Trophoblast cell (in vitro differentiated cells and primary cell): ENCODE measurements at regions not wholly inside any gene's neighbourhood (a gene's known extent, or its start where the extent isn't known, plus 50 kb on each side); places are given as distances from the start of the nearest gene placed in this dataset.

Experiments used
- DNase-seq, 2 donors: peaks; one replicate each; pipeline ENCODE4 v3.0.0-alpha.2; 2016
- H2AFZ ChIP-seq: 2 replicates; pipeline ENCODE4 v1.6.1; 2013; ENCODE audit warnings: low read length, moderate library complexity, mild to moderate bottlenecking; ENCODE audit not compliant: insufficient read depth, poor library complexity
- H2AK5ac ChIP-seq: 2 replicates; pipeline ENCODE4 v1.6.1; 2013; ENCODE audit warnings: mild to moderate bottlenecking, low read length
- H2BK120ac ChIP-seq: 2 replicates; pipeline ENCODE4 v1.6.1; 2013; ENCODE audit warnings: low read length, mild to moderate bottlenecking, moderate library complexity; ENCODE audit not compliant: insufficient read depth, poor library complexity
- H2BK12ac ChIP-seq: 2 replicates; pipeline ENCODE4 v1.6.1; 2013; ENCODE audit warnings: mild to moderate bottlenecking, low read length, moderate library complexity
- H2BK5ac ChIP-seq: 2 replicates; pipeline ENCODE4 v1.6.1; 2013; ENCODE audit warnings: low read length, low read depth, moderate library complexity, mild to moderate bottlenecking; ENCODE audit not compliant: poor library complexity
- H3K14ac ChIP-seq: 2 replicates; pipeline ENCODE4 v1.6.1; 2013; ENCODE audit warnings: mild to moderate bottlenecking, low read length
- H3K18ac ChIP-seq: 2 replicates; pipeline ENCODE4 v1.6.1; 2013; ENCODE audit warnings: mild to moderate bottlenecking, low read length
- H3K23ac ChIP-seq: 2 replicates; pipeline ENCODE4 v1.6.1; 2013; ENCODE audit warnings: low read length
- H3K27ac ChIP-seq: 2 replicates; pipeline ENCODE4 v1.5.1; 2013; ENCODE audit warnings: low read depth, mild to moderate bottlenecking, inconsistent platforms, low read length, moderate library complexity
- H3K27me3 ChIP-seq: 2 replicates; pipeline ENCODE4 v1.6.1; 2013; ENCODE audit warnings: inconsistent platforms, mild to moderate bottlenecking, low read length, moderate library complexity; ENCODE audit not compliant: insufficient read depth
- H3K36me3 ChIP-seq, 2 experiments: 1 replicate in 1 of 2; 2 replicates in 1 of 2; pipeline ENCODE4 v1.6.1; 2013; ENCODE audit warnings: low read length in 2 of 2, mild to moderate bottlenecking in 2 of 2, moderate library complexity in 1 of 2; ENCODE audit not compliant: insufficient read depth in 2 of 2, control insufficient read depth in 1 of 2
- H3K4ac ChIP-seq: 2 replicates; pipeline ENCODE4 v1.6.1; 2013; ENCODE audit warnings: low read depth, mild to moderate bottlenecking, low read length, moderate library complexity
- H3K4me1 ChIP-seq, 2 experiments: 1 replicate in 1 of 2; 2 replicates in 1 of 2; pipeline ENCODE4 v1.6.1; 2013; ENCODE audit warnings: low read length in 2 of 2, mild to moderate bottlenecking in 2 of 2, moderate library complexity in 1 of 2; ENCODE audit not compliant: insufficient read depth in 2 of 2, control insufficient read depth in 1 of 2
- H3K4me2 ChIP-seq: 2 replicates; pipeline ENCODE4 v1.6.1; 2013; ENCODE audit warnings: inconsistent platforms, mild to moderate bottlenecking, low read length, moderate library complexity
- H3K4me3 ChIP-seq: 2 replicates; pipeline ENCODE4 v1.5.1; 2013; ENCODE audit warnings: mild to moderate bottlenecking, low read depth, low read length, inconsistent platforms
- H3K79me1 ChIP-seq: one replicate; pipeline ENCODE4 v1.6.1; 2013; ENCODE audit warnings: low read length
- H3K79me2 ChIP-seq: 2 replicates; pipeline ENCODE4 v1.6.1; 2013; ENCODE audit warnings: low read length, mild to moderate bottlenecking; ENCODE audit not compliant: control insufficient read depth, insufficient read depth, poor library complexity
- H3K9ac ChIP-seq: 2 replicates; pipeline ENCODE4 v1.6.1; 2013; ENCODE audit warnings: mild to moderate bottlenecking, low read length
- H3K9me3 ChIP-seq: 2 replicates; pipeline ENCODE4 v1.6.1; 2013; ENCODE audit warnings: low read depth, mild to moderate bottlenecking, control low read depth, inconsistent platforms, low read length; ENCODE audit not compliant: insufficient read depth
- H4K12ac ChIP-seq: 2 replicates; pipeline ENCODE4 v1.6.1; 2013; ENCODE audit warnings: low read depth, mild to moderate bottlenecking, low read length, moderate library complexity
- H4K8ac ChIP-seq: 2 replicates; pipeline ENCODE4 v1.6.1; 2013; ENCODE audit warnings: low read depth, mild to moderate bottlenecking, low read length, moderate library complexity
- H4K91ac ChIP-seq: one replicate; pipeline ENCODE4 v1.6.1; 2013; ENCODE audit warnings: low read depth, mild to moderate bottlenecking, low read length, moderate library complexity
- WGBS: extraction: QIAGEN DNeasy Blood & Tissue Kit; methylation state at CpG from one replicate; pipeline ENCODE4 v1.1.7; 2013; ENCODE audit warnings: missing lambda C conversion rate; ENCODE audit not compliant: insufficient read length, insufficient coverage; ENCODE audit errors: extremely low coverage; 5-methylcytosine and 5-hydroxymethylcytosine counted together

DNA sequence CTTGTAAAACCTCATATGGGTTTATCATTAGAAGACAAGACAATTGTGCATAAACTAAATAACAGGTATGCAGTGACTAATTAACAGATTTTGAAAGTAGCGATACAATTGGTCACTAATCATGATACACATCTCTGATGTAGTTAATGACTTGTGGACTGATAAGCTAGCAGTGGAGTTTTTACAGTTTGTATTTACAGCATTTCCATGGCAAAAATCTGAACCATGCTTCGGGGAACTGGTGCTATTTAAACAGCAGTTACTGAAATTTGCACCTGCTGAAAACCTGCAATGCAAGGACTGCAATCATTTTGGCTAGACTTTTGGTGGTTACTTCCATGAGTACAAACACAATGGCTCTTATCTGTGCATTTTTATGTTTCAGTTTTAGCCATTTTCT is 471.2 kb downstream of the RERGL start:
- no peak overlapping the region for H4K12ac ChIP-seq
- no peak overlapping the region for H2AFZ ChIP-seq
- H3K4me1 ChIP-seq, result no peaks in the 10 kb centered on the region
- H3K23ac ChIP-seq, result no peak overlapping the region
- H3K79me1 ChIP-seq, result no peaks in the 10 kb centered on the region
- H4K91ac ChIP-seq, result no peak overlapping the region
- no peaks in the 10 kb centered on the region for H3K36me3 ChIP-seq
- no peaks in the 10 kb centered on the region for H3K79me2 ChIP-seq
- H3K27me3 ChIP-seq, result no peaks in the 10 kb centered on the region
- no peak overlapping the region for H3K9ac ChIP-seq
- no peak overlapping the region for H2BK120ac ChIP-seq
- H3K4ac ChIP-seq, result no peak overlapping the region
- no peak overlapping the region for H4K8ac ChIP-seq
- DNase-seq, result peak; percentile 64 to 81
- no CpG with 5 or more reads among the region's 2 CpGs for WGBS
- H3K14ac ChIP-seq, result no peak overlapping the region
- no peak overlapping the region for H3K18ac ChIP-seq
- no peak overlapping the region for H3K27ac ChIP-seq
- H2BK12ac ChIP-seq, result no peak overlapping the region
- no peak overlapping the region for H2AK5ac ChIP-seq
- no peak overlapping the region for H3K4me3 ChIP-seq
- no peak overlapping the region for H3K4me2 ChIP-seq
- peaks cover 6% of the 10 kb centered on the region for H3K9me3 ChIP-seq
- H2BK5ac ChIP-seq, result no peak overlapping the region

DNA sequence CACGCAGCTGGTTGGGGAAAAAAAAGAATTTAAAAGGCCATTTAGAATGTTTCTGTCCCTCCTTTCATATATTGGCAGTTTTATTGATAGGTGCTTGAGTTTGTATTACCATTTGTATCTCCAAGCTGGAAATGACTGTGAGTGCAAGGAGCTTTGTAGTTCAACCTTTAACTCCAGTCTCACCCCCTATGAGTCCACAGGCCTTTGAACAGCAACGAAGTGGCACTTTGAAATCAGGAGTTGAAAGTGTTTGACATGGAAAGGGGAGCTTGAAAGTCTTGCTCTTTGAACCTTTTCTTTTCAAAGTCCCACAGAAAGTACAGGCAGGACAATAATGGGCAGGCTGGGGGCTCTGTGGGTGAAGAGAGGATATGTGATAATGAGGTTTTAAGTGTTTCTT is 480.3 kb downstream of the RERGL start:
- Histone ChIP-seq H3K4me3 (no peak overlapping the region), H3K27me3 (no peaks in the 10 kb centered on the region), H3K4ac (no peak overlapping the region), H2AK5ac (no peak overlapping the region), H3K18ac (no peak overlapping the region), H4K91ac (no peak overlapping the region), H4K12ac (no peak overlapping the region), H4K8ac (no peak overlapping the region), H3K36me3 (no peaks in the 10 kb centered on the region), H3K4me1 (no peaks in the 10 kb centered on the region), H3K79me1 (no peaks in the 10 kb centered on the region), H2BK12ac (no peak overlapping the region), H3K79me2 (no peaks in the 10 kb centered on the region), H3K14ac (no peak overlapping the region), H3K9ac (no peak overlapping the region), H3K27ac (no peak overlapping the region), H2AFZ (no peak overlapping the region), H2BK5ac (no peak overlapping the region), H3K9me3 (no peaks in the 10 kb centered on the region), H3K4me2 (no peak overlapping the region), H2BK120ac (no peak overlapping the region), H3K23ac (no peak overlapping the region)
- no CpG with 5 or more reads among the region's 2 CpGs for WGBS
- no peak for DNase-seq

DNA sequence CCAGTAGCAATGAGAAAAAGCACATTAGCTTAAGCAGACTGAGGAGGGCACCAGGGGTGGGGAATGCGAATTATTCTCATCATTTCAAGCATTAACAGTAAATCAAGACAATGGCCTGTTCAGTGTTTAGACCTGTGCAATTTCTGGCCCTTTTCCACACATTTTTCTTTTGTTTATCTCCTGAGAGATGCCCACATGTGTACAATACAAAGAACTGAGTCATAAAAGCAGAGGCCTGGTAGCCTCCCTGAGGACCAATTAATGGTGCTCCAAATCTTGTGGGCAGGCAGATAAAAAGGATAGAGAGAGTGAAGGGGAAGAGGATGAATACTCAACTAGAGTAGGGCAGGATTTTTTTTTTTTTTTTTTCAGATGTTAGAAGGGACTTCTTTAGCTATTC is 480.8 kb downstream of the RERGL start:
- no peak overlapping the region for H3K9ac ChIP-seq
- no peak overlapping the region for H3K4me2 ChIP-seq
- no CpG with 5 or more reads among the region's 1 CpG for WGBS
- H3K79me2 ChIP-seq, result no peaks in the 10 kb centered on the region
- H3K4me3 ChIP-seq, result no peak overlapping the region
- no peaks in the 10 kb centered on the region for H3K27me3 ChIP-seq
- no peak overlapping the region for H3K18ac ChIP-seq
- H3K23ac ChIP-seq, result no peak overlapping the region
- H4K8ac ChIP-seq, result no peak overlapping the region
- H2AK5ac ChIP-seq, result no peak overlapping the region
- H3K4me1 ChIP-seq, result no peaks in the 10 kb centered on the region
- no peak overlapping the region for H2BK120ac ChIP-seq
- H4K12ac ChIP-seq, result no peak overlapping the region
- no peak overlapping the region for H3K14ac ChIP-seq
- DNase-seq, result peak; percentile 31 to 79
- no peak overlapping the region for H3K4ac ChIP-seq
- no peak overlapping the region for H4K91ac ChIP-seq
- H2AFZ ChIP-seq, result no peak overlapping the region
- H2BK5ac ChIP-seq, result no peak overlapping the region
- no peaks in the 10 kb centered on the region for H3K36me3 ChIP-seq
- no peak overlapping the region for H3K27ac ChIP-seq
- no peaks in the 10 kb centered on the region for H3K9me3 ChIP-seq
- no peaks in the 10 kb centered on the region for H3K79me1 ChIP-seq
- H2BK12ac ChIP-seq, result no peak overlapping the region

DNA sequence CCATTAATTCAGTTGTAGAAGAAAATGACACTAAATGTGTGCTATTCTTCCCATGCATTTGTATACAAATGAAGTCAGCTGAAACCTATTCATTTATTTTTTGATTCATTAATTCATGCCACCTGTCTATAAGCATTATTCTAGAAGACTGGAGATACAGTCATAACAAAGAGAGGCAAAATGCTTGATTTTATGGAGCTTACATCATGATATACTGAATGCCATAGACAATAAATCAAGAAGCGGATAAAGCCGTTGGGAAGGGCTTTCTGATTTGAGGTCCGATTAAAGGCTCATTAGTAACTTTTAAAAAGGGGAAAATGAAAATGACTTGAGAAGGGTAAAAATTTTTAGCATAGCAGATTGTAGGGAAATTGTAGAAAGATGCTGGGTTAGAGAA is 494.9 kb downstream of the RERGL start:
- H4K91ac ChIP-seq, result no peak overlapping the region
- no peak overlapping the region for H3K4ac ChIP-seq
- H3K4me3 ChIP-seq, result no peak overlapping the region
- no peak overlapping the region for H3K4me2 ChIP-seq
- no peaks in the 10 kb centered on the region for H3K79me1 ChIP-seq
- no peak overlapping the region for H2BK12ac ChIP-seq
- no peaks in the 10 kb centered on the region for H3K36me3 ChIP-seq
- no peak overlapping the region for H3K9ac ChIP-seq
- no peak overlapping the region for H4K8ac ChIP-seq
- DNase-seq, result no peak
- H2BK120ac ChIP-seq, result no peak overlapping the region
- no peaks in the 10 kb centered on the region for H3K4me1 ChIP-seq
- H3K79me2 ChIP-seq, result no peaks in the 10 kb centered on the region
- H3K27me3 ChIP-seq, result no peaks in the 10 kb centered on the region
- no peak overlapping the region for H2AFZ ChIP-seq
- no peak overlapping the region for H3K18ac ChIP-seq
- no peak overlapping the region for H3K14ac ChIP-seq
- no peaks in the 10 kb centered on the region for H3K9me3 ChIP-seq
- no CpG with 5 or more reads among the region's 3 CpGs for WGBS
- H3K27ac ChIP-seq, result no peak overlapping the region
- no peak overlapping the region for H2AK5ac ChIP-seq
- H4K12ac ChIP-seq, result no peak overlapping the region
- H2BK5ac ChIP-seq, result no peak overlapping the region
- H3K23ac ChIP-seq, result no peak overlapping the region
